Small intestine (tissue), 7 donors: ENCODE measurements at regions not wholly inside any gene's neighbourhood (a gene's known extent, or its start where the extent isn't known, plus 50 kb on each side); places are given as distances from the start of the nearest gene placed in this dataset.
"Not testable (repeated sequence)": the region's sequence is repeated elsewhere in the genome, so short reads cannot be mapped to it uniquely, and the experiment has no call there.

ENCODE experiments used
- DNase-seq, 2 donors: peaks; one replicate each; pipeline versions ENCODE4 v3.0.0 to v3.0.0-alpha.2; 2013
- FAIRE-seq: peaks from 2 replicates; lab custom pipeline; 2012; peaks lifted over from hg19 to GRCh38; lab: Jason Lieb, UNC
- H3K27ac ChIP-seq, 3 donors: one replicate each; pipeline ENCODE4 v1.5.1; 2013; ENCODE audit warnings: low read length in 2 of 3, mild to moderate bottlenecking in 2 of 3, control low read depth in 1 of 3, inconsistent platforms in 1 of 3, low read depth in 1 of 3, moderate library complexity in 1 of 3
- H3K27me3 ChIP-seq, 3 donors: one replicate each; pipeline ENCODE4 v1.6.1; 2013; ENCODE audit warnings: low read length in 3 of 3, inconsistent platforms in 1 of 3; ENCODE audit not compliant: control insufficient read depth in 3 of 3, insufficient read depth in 3 of 3
- H3K36me3 ChIP-seq, 3 donors: one replicate each; pipeline ENCODE4 v1.6.1; 2013; ENCODE audit warnings: low read length in 3 of 3, inconsistent platforms in 1 of 3, low read depth in 1 of 3, mild to moderate bottlenecking in 1 of 3, moderate library complexity in 1 of 3; ENCODE audit not compliant: control insufficient read depth in 3 of 3, insufficient read depth in 2 of 3
- H3K4me1 ChIP-seq, 3 donors: one replicate each; pipeline ENCODE4 v1.6.1; 2013; ENCODE audit warnings: low read length in 2 of 3, inconsistent platforms in 1 of 3, low read depth in 1 of 3, mild to moderate bottlenecking in 1 of 3, moderate library complexity in 1 of 3; ENCODE audit not compliant: control insufficient read depth in 3 of 3, insufficient read depth in 2 of 3
- H3K4me3 ChIP-seq, 3 donors: one replicate each; pipeline ENCODE4 v1.5.1; 2013; ENCODE audit warnings: low read length in 3 of 3, control low read depth in 1 of 3, inconsistent platforms in 1 of 3, low read depth in 1 of 3, mild to moderate bottlenecking in 1 of 3, moderate library complexity in 1 of 3
- H3K9me3 ChIP-seq, 2 donors: one replicate each; pipeline ENCODE4 v1.6.1; 2013; ENCODE audit warnings: low read depth in 1 of 2, low read length in 1 of 2; ENCODE audit not compliant: control insufficient read depth in 2 of 2, insufficient read depth in 1 of 2
- WGBS, 3 donors: extraction: QIAGEN DNeasy Blood & Tissue Kit; methylation state at CpG; one replicate each; pipeline ENCODE4 v1.1.7; 2013; 5-methylcytosine and 5-hydroxymethylcytosine counted together
- donor health status: healthy with polysubstance abuse.
- donor health status: control.
- donor health status: control.
- donor health status: Bipolar disorder and iron deficiency.
- donor health status: healthy.

- H3K9me3 ChIP-seq, result no peaks in the 10 kb centered on the region
- H3K4me3 ChIP-seq, result no peak overlapping the region
- no peaks in the 10 kb centered on the region for H3K4me1 ChIP-seq
- FAIRE-seq (no peak), DNase-seq (no peak)
- no peak overlapping the region for H3K27ac ChIP-seq
- H3K36me3 ChIP-seq, result no peaks in the 10 kb centered on the region
- no peaks in the 10 kb centered on the region for H3K27me3 ChIP-seq
- 49 to 66% (median 51%) methylated on average over 5 of the region's 5 CpGs for WGBS, 3 donors
Observed at GRCh38 chr2:220764171-220764570, 807.9 kb downstream of the EPHA4 start.

DNA sequence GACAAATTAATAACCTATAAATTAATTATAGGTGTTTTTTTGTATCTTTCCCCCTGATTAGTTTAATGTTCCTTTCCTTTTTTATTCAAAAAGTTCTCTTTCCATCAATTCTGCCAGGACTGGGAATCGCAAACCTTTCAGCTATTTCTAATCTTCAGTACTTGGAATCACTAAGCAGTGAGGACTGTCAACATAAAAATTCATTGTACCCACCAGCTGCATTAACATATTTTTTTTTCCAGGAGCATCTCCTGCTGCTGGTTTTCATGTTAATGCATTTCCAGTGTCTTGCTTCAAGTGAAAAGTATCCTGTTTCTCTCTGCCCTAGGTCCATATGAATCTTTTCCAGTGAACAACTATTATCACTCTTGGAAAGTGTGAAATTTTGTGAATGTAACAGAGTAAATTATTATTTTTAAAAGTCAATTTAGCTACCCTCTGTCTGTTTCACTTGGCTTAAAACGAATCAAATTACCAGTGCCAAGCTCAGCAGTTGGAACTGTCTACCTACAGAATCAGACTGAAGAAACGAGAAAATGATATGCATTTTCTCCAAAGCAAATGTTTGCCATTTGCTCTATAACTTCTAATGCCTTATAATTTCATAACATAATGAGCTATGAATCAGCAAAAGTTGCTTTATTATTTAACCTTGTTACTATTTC lies 804.4 kb downstream of the EPHA4 start:
- Histone ChIP-seq H3K27me3 (no peaks in the 10 kb centered on the region), H3K4me3 (no peak overlapping the region), H3K27ac (no peak overlapping the region), H3K4me1 (no peaks in the 10 kb centered on the region), H3K9me3 (no peaks in the 10 kb centered on the region), H3K36me3 (no peaks in the 10 kb centered on the region)
- DNase-seq (no peak), FAIRE-seq (no peak)
- WGBS, 3 donors, result 59 to 70% (median 59%) methylated on average over 3 of the region's 3 CpGs

DNA sequence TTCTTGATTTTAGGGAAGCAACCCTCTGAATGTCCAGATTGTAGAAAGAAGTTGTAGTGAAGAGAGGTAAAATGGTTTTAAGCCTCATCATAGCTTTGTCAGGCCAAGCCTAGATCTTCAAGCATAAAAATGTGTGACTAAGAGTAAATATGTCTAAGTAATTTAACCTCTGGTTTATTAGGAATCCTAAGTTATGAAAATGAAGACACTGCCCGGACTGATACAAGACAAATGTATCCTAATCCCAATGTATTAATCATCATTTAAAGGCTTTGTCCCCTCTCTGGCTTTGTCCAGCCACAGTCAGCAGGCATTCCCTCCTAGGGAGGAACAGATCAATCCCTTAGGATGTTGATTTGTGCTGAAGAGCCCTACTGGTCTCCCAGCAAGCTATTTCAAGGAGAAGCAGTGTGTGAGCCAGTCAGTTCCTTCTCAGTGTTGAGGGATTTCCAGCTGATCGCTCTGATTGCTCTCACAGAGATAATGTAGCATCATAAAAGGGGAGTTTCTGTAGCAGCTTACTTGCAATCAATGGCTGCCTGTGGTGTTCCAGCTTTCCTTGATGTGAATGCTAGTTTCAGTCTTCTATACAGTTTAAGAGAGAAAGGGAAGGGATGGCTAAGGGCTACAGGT lies 796.1 kb downstream of the EPHA4 start:
- Histone ChIP-seq H3K27me3 (no peaks in the 10 kb centered on the region), H3K27ac (no peak overlapping the region), H3K36me3 (no peaks in the 10 kb centered on the region), H3K4me1 (no peaks in the 10 kb centered on the region), H3K9me3 (no peaks in the 10 kb centered on the region), H3K4me3 (no peak overlapping the region)
- WGBS, 3 donors, result 48 to 67% (median 54%) methylated on average over 2 of the region's 2 CpGs
- DNase-seq, result no peak
- FAIRE-seq, result no peak

DNA sequence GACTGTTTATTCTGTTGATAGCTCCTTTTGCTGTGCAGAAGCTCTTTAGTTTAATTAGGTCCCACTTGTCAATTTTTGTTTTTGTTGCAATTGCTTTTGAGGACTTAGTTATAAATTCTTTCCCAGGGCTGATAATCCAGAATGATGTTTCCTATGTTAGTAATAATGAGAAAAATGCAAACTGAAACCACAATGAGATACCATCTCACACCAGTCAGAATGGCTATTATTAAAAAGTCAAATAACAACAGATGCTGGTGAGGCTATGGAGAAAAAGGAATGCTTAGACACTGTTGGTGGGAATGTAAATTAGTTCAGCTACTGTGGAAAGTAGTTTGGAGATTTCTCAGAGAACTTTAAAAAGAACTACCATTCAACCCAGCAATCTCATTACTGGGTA lies 793.0 kb downstream of the EPHA4 start:
- H3K36me3 ChIP-seq, H3K27me3 ChIP-seq, H3K4me1 ChIP-seq, FAIRE-seq, H3K9me3 ChIP-seq, H3K27ac ChIP-seq, H3K4me3 ChIP-seq, DNase-seq: not testable (repeated sequence)

DNA sequence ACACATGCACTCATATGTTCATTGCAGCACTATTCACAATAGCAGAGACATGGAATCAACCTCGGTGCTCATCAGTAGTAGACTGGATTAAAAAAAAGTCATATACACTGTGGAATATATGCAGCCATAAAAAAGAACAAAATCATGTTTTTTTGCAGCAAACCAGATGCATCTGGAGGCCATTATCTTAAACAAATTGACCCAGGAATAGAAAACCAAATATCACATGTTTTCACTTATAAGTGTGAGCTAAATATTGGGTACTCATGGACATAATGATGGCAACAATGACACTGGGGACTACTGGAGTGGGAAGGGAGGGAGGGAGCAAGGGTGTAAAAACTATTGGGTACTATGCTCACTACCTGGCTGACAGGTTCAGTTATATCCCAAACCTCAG lies 792.6 kb downstream of the EPHA4 start:
- Histone ChIP-seq H3K27me3 (no peaks in the 10 kb centered on the region), H3K4me1 (no peaks in the 10 kb centered on the region), H3K27ac (no peak overlapping the region), H3K9me3 (peaks cover 0 to 2% of the 10 kb centered on the region in 2 donors), H3K4me3 (no peak overlapping the region), H3K36me3 (no peaks in the 10 kb centered on the region)
- 69 to 79% (median 71%) methylated on average over 1 of the region's 1 CpG for WGBS, 3 donors
- FAIRE-seq, result no peak
- no peak for DNase-seq

GRCh38 chr2:220779931-220780330 lies 792.2 kb downstream of the EPHA4 start:
- DNase-seq (peak in 1 of 2 donors; percentile 1), FAIRE-seq (no peak)
- 44 to 85% (median 68%) methylated on average over 2 of the region's 2 CpGs for WGBS, 3 donors
- Histone ChIP-seq H3K9me3 (peaks cover 0 to 2% of the 10 kb centered on the region in 2 donors), H3K27me3 (no peaks in the 10 kb centered on the region), H3K27ac (no peak overlapping the region), H3K4me1 (no peaks in the 10 kb centered on the region), H3K36me3 (no peaks in the 10 kb centered on the region), H3K4me3 (no peak overlapping the region)

DNA sequence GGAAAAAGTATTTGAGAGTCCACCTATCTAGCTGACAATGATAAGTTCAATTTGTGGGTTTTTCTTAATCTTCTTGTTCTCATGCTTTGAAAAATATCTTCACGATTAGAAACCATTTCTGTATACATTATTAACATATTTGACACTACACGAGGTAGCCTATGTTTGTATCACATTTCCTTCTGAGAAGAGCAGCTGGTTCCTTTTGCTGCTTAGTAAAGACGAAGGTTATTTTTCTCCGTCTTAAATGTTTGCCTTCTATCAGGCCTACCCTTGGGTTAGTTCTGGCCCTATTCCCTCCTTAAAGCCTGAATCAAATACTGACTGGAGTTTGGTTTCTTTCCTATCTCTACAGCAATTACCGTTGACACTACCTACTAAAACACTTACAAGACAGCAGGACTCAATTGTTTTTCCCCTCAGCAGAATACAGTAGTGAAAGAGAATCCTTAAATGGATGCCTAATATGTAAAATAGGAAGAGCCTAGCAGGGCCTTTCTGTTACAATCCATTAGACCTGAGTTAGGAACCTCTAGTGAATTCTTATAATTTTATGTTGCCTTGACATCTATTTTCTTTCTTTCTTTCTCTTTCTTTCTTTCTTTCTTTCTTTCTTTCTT lies 790.4 kb downstream of the EPHA4 start:
- no peak overlapping the region for H3K4me3 ChIP-seq
- H3K27me3 ChIP-seq, result no peaks in the 10 kb centered on the region
- H3K27ac ChIP-seq, result no peak overlapping the region
- H3K4me1 ChIP-seq, result no peaks in the 10 kb centered on the region
- FAIRE-seq (no peak), DNase-seq (no peak)
- H3K9me3 ChIP-seq, result peaks cover 1 to 2% of the 10 kb centered on the region in 2 donors
- H3K36me3 ChIP-seq, result no peaks in the 10 kb centered on the region
- WGBS, 3 donors, result 62 to 64% (median 63%) methylated on average over 5 of the region's 5 CpGs

- DNase-seq (no peak), FAIRE-seq (no peak)
- WGBS, 3 donors, result 77 to 84% (median 78%) methylated on average over 5 of the region's 5 CpGs
- H3K9me3 ChIP-seq, result peaks cover 1 to 2% of the 10 kb centered on the region in 2 donors
- no peak overlapping the region for H3K4me3 ChIP-seq
- no peaks in the 10 kb centered on the region for H3K27me3 ChIP-seq
- H3K36me3 ChIP-seq, result no peaks in the 10 kb centered on the region
- H3K27ac ChIP-seq, result no peak overlapping the region
- H3K4me1 ChIP-seq, result no peaks in the 10 kb centered on the region
Observed at GRCh38 chr2:220782609-220783113, 789.4 kb downstream of the EPHA4 start.
